A549 (cell line): ENCODE measurements at regions not wholly inside any gene's neighbourhood (a gene's known extent, or its start where the extent isn't known, plus 50 kb on each side); places are given as distances from the start of the nearest gene placed in this dataset.

Source experiments
- ATAC-seq, 2 experiments: fragments of 200-7000 bp in 1 of 2; fragments of >200 bp in 1 of 2; cut with Nextera tagmentation in 1 of 2; cut with Tn5 transposase in 1 of 2; 3 replicates each; pipeline versions ENCODE4 v1.8.0 to v1.9.1; 2018 to 2020; ENCODE audit warnings: mild to moderate bottlenecking in 1 of 2, moderate library complexity in 1 of 2
- CTCF ChIA-PET: fragments of 300-600 bp; sonication (Branson Sonifier 250); formaldehyde crosslinking; extraction: SDS; loops from one replicate; lab custom pipeline; 2021; ENCODE audit warnings: antibody characterized with exemption, inconsistent platforms; lab: Yijun Ruan, JAX
- POLR2A ChIA-PET: fragments of 350-600 bp; formaldehyde crosslinking; extraction: SDS; loops from one replicate; lab custom pipeline; 2021; ENCODE audit warnings: antibody characterized with exemption, inconsistent platforms; lab: Yijun Ruan, JAX
- DNase-seq, 2 experiments: peaks; one replicate each; pipeline versions ENCODE4 v3.0.0 to v3.0.0-alpha.2; 2011 to 2016; ENCODE audit warnings: low read depth in 1 of 2, low spot score in 1 of 2
- FAIRE-seq: peaks from 2 replicates; lab custom pipeline; 2011; peaks lifted over from hg19 to GRCh38; lab: Jason Lieb, UNC
- H3K27ac ChIP-seq, 2 experiments: fragments of >200 bp; sonication (Bioruptor Twin); formaldehyde crosslinking; 3 replicates each; pipeline ENCODE4 v1.5.1; 2016 to 2017
- H3K4me1 ChIP-seq: fragments of >200 bp; sonication (Bioruptor Twin); formaldehyde crosslinking; 3 replicates; pipeline ENCODE4 v1.6.1; 2016
- H3K4me2 ChIP-seq: fragments of >200 bp; sonication (Bioruptor Twin); formaldehyde crosslinking; 3 replicates; pipeline ENCODE4 v1.6.1; 2016
- H3K4me3 ChIP-seq: fragments of >200 bp; sonication (Bioruptor Twin); formaldehyde crosslinking; 3 replicates; pipeline ENCODE4 v1.5.1; 2016
- H3K9me3 ChIP-seq: fragments of >200 bp; sonication (Bioruptor Twin); formaldehyde crosslinking; 3 replicates; pipeline ENCODE4 v1.6.1; 2016
- ATOH8 ChIP-seq: fragments of 250-450 bp; sonication (Bioruptor Pico); IDR thresholded peaks from 2 replicates; pipeline ENCODE4 v1.5.0; 2020; ENCODE audit warnings: low read depth, mild to moderate bottlenecking, moderate library complexity
- CBX8 ChIP-seq: fragments of 200-600 bp; sonication (generic); IDR thresholded peaks from 2 replicates; pipeline ENCODE4 v1.6.1; 2016
- CHD4 ChIP-seq: fragments of 200-600 bp; sonication (generic); IDR thresholded peaks from 2 replicates; pipeline ENCODE4 v1.6.1; 2016; ENCODE audit warnings: antibody characterized with exemption, mild to moderate bottlenecking, borderline replicate concordance
- EHMT2 ChIP-seq: fragments of 200-600 bp; sonication (generic); IDR thresholded peaks from 2 replicates; pipeline ENCODE4 v1.6.1; 2016; ENCODE audit warnings: antibody characterized with exemption, low read depth, mild to moderate bottlenecking, moderate library complexity
- ELK1 ChIP-seq: fragments of 150-350 bp; IDR thresholded peaks from 2 replicates; pipeline ENCODE4 v1.6.1; 2014; ENCODE audit warnings: low read depth, mild to moderate bottlenecking, low read length
- EP300 ChIP-seq, 2 experiments: fragments of >200 bp; sonication (Bioruptor Twin); formaldehyde crosslinking; IDR thresholded peaks; 2 replicates in 1 of 2; 3 replicates in 1 of 2; pipeline ENCODE4 v1.6.1; 2016 to 2017
- ESRRA ChIP-seq: fragments of 150-350 bp; IDR thresholded peaks from 2 replicates; pipeline ENCODE4 v1.6.1; 2014; ENCODE audit warnings: mild to moderate bottlenecking, low read length, borderline replicate concordance
- FOSB ChIP-seq: fragments of 250-450 bp; sonication (Bioruptor Pico); IDR thresholded peaks from 2 replicates; pipeline ENCODE4 v1.5.0; 2020; ENCODE audit warnings: mild to moderate bottlenecking, moderate library complexity
- HES2 ChIP-seq: fragments of >200 bp; sonication (Bioruptor Twin); formaldehyde crosslinking; IDR thresholded peaks from 2 replicates; pipeline ENCODE4 v1.6.1; 2016
- HOXB5 ChIP-seq: fragments of 250-450 bp; sonication (Bioruptor Pico); IDR thresholded peaks from 2 replicates; pipeline ENCODE4 v1.5.0; 2020; ENCODE audit warnings: mild to moderate bottlenecking, moderate library complexity
- KDM5A ChIP-seq: fragments of 200-600 bp; sonication (generic); IDR thresholded peaks from 2 replicates; pipeline ENCODE4 v1.6.1; 2016; ENCODE audit warnings: antibody characterized with exemption, mild to moderate bottlenecking
- NR3C1 ChIP-seq: fragments of >200 bp; sonication (Bioruptor Twin); formaldehyde crosslinking; IDR thresholded peaks from 3 replicates; pipeline ENCODE4 v1.6.1; 2017
- PBX3 ChIP-seq: IDR thresholded peaks from 2 replicates; pipeline ENCODE4 v1.6.1; 2012
- POLR2A ChIP-seq: IDR thresholded peaks from 2 replicates; pipeline ENCODE4 v1.6.1; 2012; ENCODE audit warnings: mild to moderate bottlenecking, low read length
- RAD21 ChIP-seq, 2 experiments: fragments of >200 bp in 1 of 2; sonication (Bioruptor Twin) in 1 of 2; formaldehyde crosslinking in 1 of 2; IDR thresholded peaks in 1 of 2; conservative IDR thresholded peaks in 1 of 2; 2 replicates in 1 of 2; 3 replicates in 1 of 2; pipeline ENCODE4 v1.6.1; 2012 to 2018; ENCODE audit warnings: inconsistent platforms in 1 of 2
- RARB ChIP-seq: fragments of 250-450 bp; sonication (Bioruptor Pico); IDR thresholded peaks from 2 replicates; pipeline ENCODE4 v1.8.0; 2021; ENCODE audit warnings: mild to moderate bottlenecking, moderate library complexity
- REST ChIP-seq: fragments of 200-600 bp; sonication (generic); IDR thresholded peaks from 2 replicates; pipeline ENCODE4 v1.6.1; 2016; ENCODE audit warnings: antibody characterized with exemption, mild to moderate bottlenecking, moderate library complexity
- TFCP2L1 ChIP-seq: fragments of 250-450 bp; sonication (Bioruptor Pico); IDR thresholded peaks from 2 replicates; pipeline ENCODE4 v1.5.0; 2021; ENCODE audit warnings: mild to moderate bottlenecking
- TP53 ChIP-seq: fragments of 250-450 bp; sonication (Bioruptor Pico); IDR thresholded peaks from 2 replicates; pipeline ENCODE4 v1.5.0; 2021; ENCODE audit warnings: mild to moderate bottlenecking, moderate library complexity
- USF2 ChIP-seq: fragments of 450-650 bp; IDR thresholded peaks from 2 replicates; pipeline ENCODE4 v1.6.1; 2014; ENCODE audit warnings: antibody characterized with exemption
- WGBS: methylation state at CpG from one replicate; pipeline ENCODE4 v1.1.6; 2017; ENCODE audit errors: missing lambda C conversion rate; 5-methylcytosine and 5-hydroxymethylcytosine counted together

- H3K4me1 ChIP-seq: no peaks in the 10 kb centered on the region
- no peak overlapping the region for H3K4me2 ChIP-seq
- no peak overlapping the region for H3K27ac ChIP-seq
- DNase-seq: no peak
- no peak overlapping the region for H3K4me3 ChIP-seq
- 5% methylated on average over 3 of the region's 3 CpGs for WGBS
- no peaks in the 10 kb centered on the region for H3K9me3 ChIP-seq
- POLR2A ChIA-PET: no interaction called here
- CTCF ChIA-PET: no interaction called here
- no peak for ATAC-seq
- TF ChIP-seq USF2 (no peak), EP300 (IDR thresholded peaks at IDR 0.05) (no peak), RAD21 (conservative IDR thresholded peaks at IDR 0.05 in 1 of 2, IDR thresholded peaks at IDR 0.05 in 1 of 2) (no peak), ATOH8 (no peak), KDM5A (no peak), PBX3 (no peak), RARB (CRISPR knock-in tag) (no peak), HOXB5 (CRISPR knock-in tag) (no peak), CHD4 (no peak), FOSB (CRISPR knock-in tag) (no peak), EHMT2 (no peak), CBX8 (no peak), TP53 (CRISPR knock-in tag) (no peak)
- no peak for FAIRE-seq
Observed at GRCh38 chr4:30437316-30437715, 282.9 kb upstream of the PCDH7 start.

GRCh38 chr4:30443289-30443688, 276.9 kb upstream of the PCDH7 start:
- ATAC-seq (no peak), DNase-seq (no peak), FAIRE-seq (no peak)
- H3K4me3 ChIP-seq: no peak overlapping the region
- POLR2A ChIA-PET: no interaction called here
- CTCF ChIA-PET: no interaction called here
- TF ChIP-seq ELK1 (no peak), POLR2A (no peak), HES2 (no peak), ESRRA (no peak), NR3C1 (no peak), TFCP2L1 (no peak), PBX3 (no peak)
- WGBS: 8% methylated on average over 2 of the region's 2 CpGs
- H3K9me3 ChIP-seq: no peaks in the 10 kb centered on the region
- H3K27ac ChIP-seq: no peak overlapping the region
- no peaks in the 10 kb centered on the region for H3K4me1 ChIP-seq
- H3K4me2 ChIP-seq: no peak overlapping the region

GRCh38 chr4:30450474-30450873, 269.7 kb upstream of the PCDH7 start:
- DNase-seq: no peak
- TF ChIP-seq REST: no peak
- CTCF ChIA-PET: no interaction called here

More at GRCh38 chr4:30450474-30450873, 269.7 kb upstream of the PCDH7 start:
- Histone ChIP-seq H3K4me3 (no peak overlapping the region), H3K4me2 (no peak overlapping the region), H3K27ac (no peak overlapping the region), H3K9me3 (no peaks in the 10 kb centered on the region), H3K4me1 (no peaks in the 10 kb centered on the region)
- POLR2A ChIA-PET: no interaction called here
- ATAC-seq (no peak), FAIRE-seq (no peak)
